ENCODE measurements at regions not wholly inside any gene's neighbourhood (a gene's known extent, or its start where the extent isn't known, plus 50 kb on each side); places are given as distances from the start of the nearest gene placed in this dataset.

- DNase-seq = no peak
- peaks cover 0 to 24% (median 13%) of the 10 kb centered on the region in 5 donors for H3K4me1 ChIP-seq (ENCODE audit: control insufficient read depth in 5 of 5, insufficient read depth in 5 of 5, low read length in 5 of 5)
- no peak overlapping the region for H3K27ac ChIP-seq (ENCODE audit: low read depth in 1 of 2, low read length in 1 of 2)
- 88 to 95% methylated on average over 3 of the region's 3 CpGs for WGBS, 2 donors
- H3K4me3 ChIP-seq = no peak overlapping the region
- TF ChIP-seq CTCF (IDR thresholded peaks at IDR 0.05; ENCODE audit: control extremely low read depth, extremely low read depth) = no peak
- H3K9ac ChIP-seq (ENCODE audit: insufficient read depth in 1 of 2, low read length in 2 of 2) = no peak overlapping the region
- no peaks in the 10 kb centered on the region for H3K36me3 ChIP-seq (ENCODE audit: control insufficient read depth in 4 of 4, insufficient read depth in 4 of 4, low read length in 4 of 4)
- no peak for ATAC-seq (ENCODE audit: insufficient read depth, low FRiP score)
- no peaks in the 10 kb centered on the region for H3K9me3 ChIP-seq (ENCODE audit: control insufficient read depth in 4 of 4, insufficient read depth in 3 of 4, low read length in 3 of 4)
- no peaks in the 10 kb centered on the region for H3K27me3 ChIP-seq (ENCODE audit: control insufficient read depth in 3 of 3, insufficient read depth in 3 of 3, low read length in 2 of 3)
Observed at GRCh38 chr5:68476854-68477253, 261.3 kb downstream of the PIK3R1 start.

GRCh38 chr5:68478301-68479095, 262.9 kb downstream of the PIK3R1 start:
- Histone ChIP-seq H3K4me1 (ENCODE audit: control insufficient read depth in 5 of 5, insufficient read depth in 5 of 5, low read length in 5 of 5) (peaks cover 0 to 24% (median 13%) of the 10 kb centered on the region in 5 donors), H3K4me3 (no peak overlapping the region), H3K27ac (ENCODE audit: low read depth in 1 of 2, low read length in 1 of 2) (no peak overlapping the region), H3K36me3 (ENCODE audit: control insufficient read depth in 4 of 4, insufficient read depth in 4 of 4, low read length in 4 of 4) (no peaks in the 10 kb centered on the region), H3K9me3 (ENCODE audit: control insufficient read depth in 4 of 4, insufficient read depth in 3 of 4, low read length in 3 of 4) (no peaks in the 10 kb centered on the region), H3K27me3 (ENCODE audit: control insufficient read depth in 3 of 3, insufficient read depth in 3 of 3, low read length in 2 of 3) (no peaks in the 10 kb centered on the region), H3K9ac (ENCODE audit: insufficient read depth in 1 of 2, low read length in 2 of 2) (no peak overlapping the region)
- no peak for TF ChIP-seq CTCF (IDR thresholded peaks at IDR 0.05; ENCODE audit: control extremely low read depth, extremely low read depth)
- WGBS, 2 donors = 72 to 85% methylated on average over 2 of the region's 2 CpGs
- DNase-seq (peak in 1 of 3 donors; percentile 79), ATAC-seq (ENCODE audit: insufficient read depth, low FRiP score) (peak; percentile 35)

GRCh38 chr5:68479524-68479923, 264.0 kb downstream of the PIK3R1 start:
- no peaks in the 10 kb centered on the region for H3K27me3 ChIP-seq (ENCODE audit: control insufficient read depth in 3 of 3, insufficient read depth in 3 of 3, low read length in 2 of 3)
- H3K36me3 ChIP-seq (ENCODE audit: control insufficient read depth in 4 of 4, insufficient read depth in 4 of 4, low read length in 4 of 4) = no peaks in the 10 kb centered on the region
- no peak overlapping the region for H3K4me3 ChIP-seq
- no peak for TF ChIP-seq CTCF (IDR thresholded peaks at IDR 0.05; ENCODE audit: control extremely low read depth, extremely low read depth)
- no peak overlapping the region for H3K9ac ChIP-seq (ENCODE audit: insufficient read depth in 1 of 2, low read length in 2 of 2)
- DNase-seq (no peak), ATAC-seq (ENCODE audit: insufficient read depth, low FRiP score) (no peak)
- H3K9me3 ChIP-seq (ENCODE audit: control insufficient read depth in 4 of 4, insufficient read depth in 3 of 4, low read length in 3 of 4) = no peaks in the 10 kb centered on the region
- no peak overlapping the region for H3K27ac ChIP-seq (ENCODE audit: low read depth in 1 of 2, low read length in 1 of 2)
- WGBS, 2 donors = 57 to 64% methylated on average over 2 of the region's 2 CpGs
- peaks cover 0 to 24% (median 13%) of the 10 kb centered on the region in 5 donors for H3K4me1 ChIP-seq (ENCODE audit: control insufficient read depth in 5 of 5, insufficient read depth in 5 of 5, low read length in 5 of 5)

Data from lung (tissue), 11 donors.